IMR-90 (cell line): ENCODE measurements at regions not wholly inside any gene's neighbourhood (a gene's known extent, or its start where the extent isn't known, plus 50 kb on each side); places are given as distances from the start of the nearest gene placed in this dataset.
A peak's percentile ranks its signal among the peaks of the same experiment; 100 is the strongest.

ENCODE experiments used
- ATAC-seq: fragments of 200-7000 bp; cut with Tn5 transposase; 2 replicates; pipeline ENCODE4 v1.9.1; 2020; ENCODE audit warnings: low read depth, mild to moderate bottlenecking, moderate library complexity
- BruUV-seq: library from RNA; stranded (reverse); fragments of 400-500 nt; replicated peaks from 2 replicates; lab custom pipeline; 2021; lab: Mats Ljungman, UMichigan
- CTCF ChIA-PET: fragments of 300-600 bp; formaldehyde crosslinking; extraction: SDS; loops from one replicate; lab custom pipeline; 2021; ENCODE audit warnings: antibody characterized with exemption; lab: Yijun Ruan, JAX
- POLR2A ChIA-PET: fragments of 300-600 bp; sonication (Branson Sonifier 250); formaldehyde crosslinking; loops from one replicate; lab custom pipeline; 2022; ENCODE audit warnings: antibody characterized with exemption; ENCODE audit not compliant: unreplicated experiment; lab: Charles Lee
- DNase-seq: peaks from one replicate; pipeline ENCODE4 v3.0.0; 2013
- H2AFZ ChIP-seq: replicated peaks from 2 replicates; pipeline ENCODE3; 2013; ENCODE audit warnings: low read length, mild to moderate bottlenecking; ENCODE audit not compliant: poor library complexity
- H2AK5ac ChIP-seq: 2 replicates; pipeline ENCODE4 v1.6.1; 2013; ENCODE audit warnings: low read depth, low read length, inconsistent platforms
- H2AK9ac ChIP-seq: replicated peaks from 2 replicates; pipeline ENCODE3; 2013; ENCODE audit warnings: mild to moderate bottlenecking, low read depth, low read length, moderate library complexity; ENCODE audit not compliant: poor library complexity
- H2BK120ac ChIP-seq: 2 replicates; pipeline ENCODE4 v1.6.1; 2013; ENCODE audit warnings: low read depth, low read length, inconsistent platforms
- H2BK15ac ChIP-seq: 3 replicates; pipeline ENCODE4 v1.6.1; 2013; ENCODE audit warnings: low read depth, low read length, inconsistent platforms
- H2BK20ac ChIP-seq: 2 replicates; pipeline ENCODE4 v1.6.1; 2013; ENCODE audit warnings: low read depth, mild to moderate bottlenecking, inconsistent platforms, low read length, moderate library complexity
- H2BK5ac ChIP-seq: 2 replicates; pipeline ENCODE4 v1.6.1; 2013; ENCODE audit warnings: mild to moderate bottlenecking, low read depth, low read length, inconsistent platforms; ENCODE audit not compliant: poor library complexity, severe bottlenecking
- H3K14ac ChIP-seq: replicated peaks from 2 replicates; pipeline ENCODE4 v1.6.1; 2013; ENCODE audit warnings: low read depth, low read length, inconsistent platforms
- H3K18ac ChIP-seq: 2 replicates; pipeline ENCODE4 v1.6.1; 2013; ENCODE audit warnings: low read depth, low read length, control low read depth
- H3K23ac ChIP-seq: 2 replicates; pipeline ENCODE4 v1.6.1; 2013; ENCODE audit warnings: low read depth, low read length, inconsistent platforms
- H3K27ac ChIP-seq: 2 replicates; pipeline ENCODE4 v1.5.1; 2013; ENCODE audit warnings: mild to moderate bottlenecking, control low read depth, low read length; ENCODE audit not compliant: insufficient read depth
- H3K27me3 ChIP-seq: 2 replicates; pipeline ENCODE4 v1.6.1; 2013; ENCODE audit warnings: low read length; ENCODE audit not compliant: control insufficient read depth, insufficient read depth
- H3K36me3 ChIP-seq: 2 replicates; pipeline ENCODE4 v1.6.1; 2013; ENCODE audit warnings: low read length, mixed read lengths; ENCODE audit not compliant: control insufficient read depth, insufficient read depth
- H3K4ac ChIP-seq: 2 replicates; pipeline ENCODE4 v1.6.1; 2013; ENCODE audit warnings: low read depth, low read length, inconsistent platforms
- H3K4me1 ChIP-seq: 2 replicates; pipeline ENCODE4 v1.6.1; 2013; ENCODE audit warnings: low read length, mixed read lengths; ENCODE audit not compliant: control insufficient read depth, insufficient read depth
- H3K4me2 ChIP-seq: 2 replicates; pipeline ENCODE4 v1.6.1; 2013; ENCODE audit warnings: low read depth, mild to moderate bottlenecking, control low read depth, low read length, moderate library complexity
- H3K4me3 ChIP-seq: 2 replicates; pipeline ENCODE4 v1.5.1; 2013; ENCODE audit warnings: low read depth, mild to moderate bottlenecking, control low read depth, low read length, moderate library complexity; ENCODE audit not compliant: insufficient read depth
- H3K56ac ChIP-seq: 2 replicates; pipeline ENCODE4 v1.6.1; 2013; ENCODE audit warnings: low read length, inconsistent platforms; ENCODE audit not compliant: insufficient read depth; ENCODE audit errors: extremely low read depth
- H3K79me1 ChIP-seq, 2 experiments: 2 replicates each; pipeline ENCODE4 v1.6.1; 2013; ENCODE audit warnings: low read length in 2 of 2, inconsistent platforms in 1 of 2, low read depth in 1 of 2
- H3K9ac ChIP-seq: 2 replicates; pipeline ENCODE4 v1.6.1; 2013; ENCODE audit warnings: low read depth, low read length, control low read depth
- H3K9me1 ChIP-seq: 2 replicates; pipeline ENCODE4 v1.6.1; 2013; ENCODE audit warnings: low read length, inconsistent platforms; ENCODE audit not compliant: insufficient read depth
- H3K9me3 ChIP-seq: 2 replicates; pipeline ENCODE4 v1.6.1; 2013; ENCODE audit warnings: low read length; ENCODE audit not compliant: control insufficient read depth, insufficient read depth
- H4K20me1 ChIP-seq: 2 replicates; pipeline ENCODE4 v1.6.1; 2013; ENCODE audit warnings: low read length, inconsistent platforms; ENCODE audit not compliant: insufficient read depth
- H4K5ac ChIP-seq: 2 replicates; pipeline ENCODE4 v1.6.1; 2013; ENCODE audit warnings: mild to moderate bottlenecking, low read depth, low read length, control low read depth
- H4K8ac ChIP-seq, 2 experiments: 2 replicates each; pipeline ENCODE4 v1.6.1; 2013; ENCODE audit warnings: low read depth in 2 of 2, low read length in 2 of 2, control low read depth in 1 of 2, inconsistent platforms in 1 of 2
- H4K91ac ChIP-seq: 2 replicates; pipeline ENCODE4 v1.6.1; 2013; ENCODE audit warnings: low read depth, low read length, inconsistent platforms; ENCODE audit not compliant: insufficient read depth
- CEBPB ChIP-seq: IDR thresholded peaks from 2 replicates; pipeline ENCODE4 v1.6.1; 2012; ENCODE audit warnings: low read depth, low read length, improper control_type of control experiment
- MAFK ChIP-seq: IDR thresholded peaks from 2 replicates; pipeline ENCODE4 v1.6.1; 2012; ENCODE audit warnings: low read depth, low read length, improper control_type of control experiment
- WGBS, 2 experiments: methylation state at CpG; one replicate each; pipeline versions ENCODE4 v1.1.5 to v1.1.7; 2013; ENCODE audit warnings: missing lambda C conversion rate in 2 of 2; ENCODE audit not compliant: insufficient read length in 1 of 2; ENCODE audit errors: extremely low coverage in 2 of 2; 5-methylcytosine and 5-hydroxymethylcytosine counted together
- dilution Hi-C: fragments of 300-500 bp; cut with HindIII; formaldehyde crosslinking; loops from one replicate; pipeline ENCODE4 v1.14.3; 2018; ENCODE audit warnings: low sequenced_read_pairs; ENCODE audit not compliant: unreplicated experiment
- in situ Hi-C: fragments of 300-500 bp; cut with MboI; formaldehyde crosslinking; loops from 3 replicates; pipeline ENCODE4 v1.14.3; 2019; ENCODE audit warnings: low sequenced_read_pairs, inconsistent platforms, mixed read lengths
- intact Hi-C: fragments of 100-400 bp; cut with micrococcal nuclease; formaldehyde crosslinking; loops from 2 replicates; pipeline ENCODE4 v1.10.0; 2022

DNA sequence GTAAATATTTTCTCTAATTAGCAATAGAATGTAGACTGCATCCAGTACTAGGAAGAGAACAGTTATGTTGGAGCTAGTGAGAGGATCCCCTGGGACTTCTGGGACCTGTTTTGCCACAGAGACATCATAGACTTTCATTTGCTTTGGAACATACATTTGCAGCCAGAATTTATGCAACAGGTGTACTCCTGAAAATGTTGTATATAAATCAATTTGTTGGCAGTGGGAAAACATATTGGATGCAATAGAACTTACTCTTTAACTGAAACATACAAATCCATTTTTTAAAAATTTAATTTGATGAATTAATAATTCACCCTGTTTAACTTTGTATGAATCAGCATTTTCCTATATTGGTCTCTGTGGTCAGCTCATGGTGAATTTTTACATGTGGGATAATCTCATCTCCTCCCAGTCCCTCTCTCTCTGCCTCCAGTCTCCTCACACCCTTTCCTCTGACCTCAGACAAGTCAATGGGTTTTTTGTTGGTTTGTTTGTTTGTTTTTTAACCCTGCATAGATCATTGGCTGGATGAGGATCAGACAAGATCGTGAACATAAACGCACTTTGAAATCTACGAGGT lies 263.0 kb downstream of the LPIN1 start:
- ChIA-PET CTCF (no interaction called here), POLR2A (no interaction called here)
- WGBS, 2 experiments, result no CpG with 5 or more reads among the region's 3 CpGs
- no peaks in the 10 kb centered on the region for H3K27me3 ChIP-seq
- H2AK9ac ChIP-seq, result no peak overlapping the region
- no peak overlapping the region for H3K14ac ChIP-seq
- H2AK5ac ChIP-seq, result no peak overlapping the region
- H4K5ac ChIP-seq, result no peak overlapping the region
- H2AFZ ChIP-seq, result no peak overlapping the region
- BruUV-seq, result no TSS peak
- H3K4me2 ChIP-seq, result no peak overlapping the region
- H2BK15ac ChIP-seq, result no peak overlapping the region
- no peak for ATAC-seq
- H3K9ac ChIP-seq, result no peak overlapping the region
- H3K4me3 ChIP-seq, result no peak overlapping the region
- peak overlapping the region; percentile 23; the same call in 1 of the 2 replicates for H3K4ac ChIP-seq
- intact Hi-C loops (loop anchor here (2.0 to 5.0 kb wide), 2 partner anchors 15 to 708 kb away; partner anchors contain the start of gene TRIB2), in situ Hi-C loops (no loop called here), dilution Hi-C loops (no loop called here)
- no peak overlapping the region for H3K56ac ChIP-seq
- no peak overlapping the region for H3K23ac ChIP-seq
- no peak for TF ChIP-seq CEBPB
- peak; percentile 61 for TF ChIP-seq MAFK
- no peak overlapping the region for H4K8ac ChIP-seq
- H3K18ac ChIP-seq, result no peak overlapping the region
- no peaks in the 10 kb centered on the region for H3K9me3 ChIP-seq
- no peak for DNase-seq
- no peaks in the 10 kb centered on the region; the same call in 1 of the 2 replicates for H3K9me1 ChIP-seq
- H2BK20ac ChIP-seq, result no peak overlapping the region
- H3K79me1 ChIP-seq, result no peaks in the 10 kb centered on the region
- H2BK120ac ChIP-seq, result no peak overlapping the region
- H2BK5ac ChIP-seq, result no peak overlapping the region
- no peaks in the 10 kb centered on the region for H3K36me3 ChIP-seq
- no peaks in the 10 kb centered on the region for H4K20me1 ChIP-seq
- H3K4me1 ChIP-seq, result peaks cover 8% of the 10 kb centered on the region
- H4K91ac ChIP-seq, result no peak overlapping the region
- no peak overlapping the region for H3K27ac ChIP-seq
